ENCODE measurements at regions not wholly inside any gene's neighbourhood (a gene's known extent, or its start where the extent isn't known, plus 50 kb on each side); places are given as distances from the start of the nearest gene placed in this dataset.

GRCh38 chr5:175290379-175290778 lies 153.6 kb downstream of the DRD1 start:
- DNase-seq, result no peak
- Histone ChIP-seq H3K4me3 (ENCODE audit: low read length) (no peak overlapping the region), H3K36me3 (ENCODE audit: control insufficient read depth, insufficient read depth, low read length) (no peaks in the 10 kb centered on the region), H3K27me3 (ENCODE audit: control insufficient read depth, insufficient read depth, low read length) (no peaks in the 10 kb centered on the region), H3K27ac (ENCODE audit: low read length) (no peak overlapping the region), H3K4me1 (ENCODE audit: control insufficient read depth, insufficient read depth, low read length) (no peaks in the 10 kb centered on the region), H3K9me3 (replicated peaks; ENCODE audit: control insufficient read depth, low read depth, low read length) (no peaks in the 10 kb centered on the region)
- 40% methylated on average over 1 of the region's 4 CpGs for WGBS (ENCODE audit: insufficient coverage)

DNA sequence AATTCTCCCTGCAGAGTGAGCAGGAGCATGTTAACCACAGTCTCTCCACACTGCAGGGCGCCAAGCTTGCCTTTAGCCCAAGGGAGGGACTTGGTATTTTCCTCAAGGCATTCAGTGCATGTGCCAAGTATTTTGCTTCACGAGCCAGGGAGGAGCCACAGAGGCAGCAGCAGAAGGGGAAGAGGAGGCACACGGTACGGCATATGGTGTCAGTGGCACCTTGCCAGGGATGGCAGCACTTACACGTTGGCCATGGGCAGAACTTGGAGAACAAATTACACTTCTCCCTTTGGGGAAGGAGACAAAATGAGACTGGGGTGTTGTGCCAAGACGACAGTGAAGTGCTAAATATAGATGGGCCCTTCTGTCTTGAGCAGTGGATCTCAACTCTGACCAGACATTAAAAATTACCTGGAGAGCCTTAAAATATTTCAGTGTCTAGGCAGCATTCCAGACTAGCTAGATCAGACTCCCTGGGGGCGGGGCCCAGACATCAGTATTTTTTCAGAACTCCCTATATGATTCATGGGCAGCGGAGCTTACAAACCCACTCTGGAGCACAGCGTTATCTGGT lies 155.8 kb downstream of the DRD1 start:
- H3K4me1 ChIP-seq (ENCODE audit: control insufficient read depth, insufficient read depth, low read length), result no peaks in the 10 kb centered on the region
- no peaks in the 10 kb centered on the region for H3K9me3 ChIP-seq (replicated peaks; ENCODE audit: control insufficient read depth, low read depth, low read length)
- H3K36me3 ChIP-seq (ENCODE audit: control insufficient read depth, insufficient read depth, low read length), result no peaks in the 10 kb centered on the region
- WGBS (ENCODE audit: insufficient coverage), result 55% methylated on average over 5 of the region's 9 CpGs
- DNase-seq, result peak; percentile 20
- no peaks in the 10 kb centered on the region for H3K27me3 ChIP-seq (ENCODE audit: control insufficient read depth, insufficient read depth, low read length)
- no peak overlapping the region for H3K4me3 ChIP-seq (ENCODE audit: low read length)
- no peak overlapping the region for H3K27ac ChIP-seq (ENCODE audit: low read length)

DNA sequence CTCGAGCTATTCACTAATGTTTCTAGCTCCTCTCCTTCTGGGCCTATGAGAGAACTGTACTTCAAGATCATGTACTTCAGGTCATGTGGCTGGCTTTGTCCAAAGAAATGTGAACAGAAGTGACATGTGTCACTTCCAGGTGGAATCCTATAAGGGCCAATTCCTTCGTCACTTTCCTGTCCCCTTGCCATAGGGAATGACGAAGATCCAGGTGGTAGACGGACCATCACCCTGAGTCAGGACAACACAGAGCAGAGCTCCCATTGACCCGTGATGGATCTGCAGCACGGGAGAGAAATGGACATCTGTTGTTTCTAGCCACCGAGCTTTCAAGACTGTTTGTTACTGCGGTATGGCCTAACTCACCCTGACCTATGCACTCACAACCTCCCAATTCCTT lies 157.0 kb downstream of the DRD1 start:
- no peak overlapping the region for H3K4me3 ChIP-seq (ENCODE audit: low read length)
- no peaks in the 10 kb centered on the region for H3K4me1 ChIP-seq (ENCODE audit: control insufficient read depth, insufficient read depth, low read length)
- no peaks in the 10 kb centered on the region for H3K36me3 ChIP-seq (ENCODE audit: control insufficient read depth, insufficient read depth, low read length)
- 94% methylated on average over 7 of the region's 8 CpGs for WGBS (ENCODE audit: insufficient coverage)
- no peaks in the 10 kb centered on the region for H3K27me3 ChIP-seq (ENCODE audit: control insufficient read depth, insufficient read depth, low read length)
- no peak for DNase-seq
- no peaks in the 10 kb centered on the region for H3K9me3 ChIP-seq (replicated peaks; ENCODE audit: control insufficient read depth, low read depth, low read length)
- H3K27ac ChIP-seq (ENCODE audit: low read length), result no peak overlapping the region

DNA sequence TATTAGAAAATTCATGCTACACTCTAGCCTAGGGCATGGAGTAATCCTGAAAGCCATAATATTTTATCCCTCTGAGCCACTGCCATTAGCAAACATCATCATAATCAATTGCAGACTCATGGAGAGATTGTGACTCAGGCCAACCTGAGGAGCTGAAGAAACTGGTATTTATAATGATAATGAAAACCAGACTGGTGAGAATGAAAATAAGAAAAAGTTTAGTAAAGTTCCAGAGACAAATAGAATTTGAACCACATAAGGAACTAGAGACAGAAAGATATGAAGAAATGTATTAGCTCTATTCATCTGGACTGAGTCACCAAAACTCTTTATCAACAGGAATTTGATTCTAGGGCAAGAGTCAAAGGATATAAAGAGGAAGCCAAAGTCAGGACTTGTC lies 158.7 kb downstream of the DRD1 start:
- DNase-seq, result no peak
- Histone ChIP-seq H3K4me1 (ENCODE audit: control insufficient read depth, insufficient read depth, low read length) (no peaks in the 10 kb centered on the region), H3K4me3 (ENCODE audit: low read length) (no peak overlapping the region), H3K9me3 (replicated peaks; ENCODE audit: control insufficient read depth, low read depth, low read length) (no peaks in the 10 kb centered on the region), H3K36me3 (ENCODE audit: control insufficient read depth, insufficient read depth, low read length) (no peaks in the 10 kb centered on the region), H3K27me3 (ENCODE audit: control insufficient read depth, insufficient read depth, low read length) (no peaks in the 10 kb centered on the region), H3K27ac (ENCODE audit: low read length) (no peak overlapping the region)

- H3K4me3 ChIP-seq (ENCODE audit: low read length), result no peak overlapping the region
- H3K4me1 ChIP-seq (ENCODE audit: control insufficient read depth, insufficient read depth, low read length), result no peaks in the 10 kb centered on the region
- WGBS (ENCODE audit: insufficient coverage), result 63% methylated on average over 1 of the region's 2 CpGs
- no peak overlapping the region for H3K27ac ChIP-seq (ENCODE audit: low read length)
- H3K9me3 ChIP-seq (replicated peaks; ENCODE audit: control insufficient read depth, low read depth, low read length), result no peaks in the 10 kb centered on the region
- H3K27me3 ChIP-seq (ENCODE audit: control insufficient read depth, insufficient read depth, low read length), result no peaks in the 10 kb centered on the region
- no peaks in the 10 kb centered on the region for H3K36me3 ChIP-seq (ENCODE audit: control insufficient read depth, insufficient read depth, low read length)
- no peak for DNase-seq
Observed at GRCh38 chr5:175284806-175285205, 159.2 kb downstream of the DRD1 start.

GRCh38 chr5:175282611-175283225 lies 161.3 kb downstream of the DRD1 start:
- WGBS (ENCODE audit: insufficient coverage), result no CpG with 5 or more reads among the region's 1 CpG
- no peaks in the 10 kb centered on the region for H3K9me3 ChIP-seq (replicated peaks; ENCODE audit: control insufficient read depth, low read depth, low read length)
- no peaks in the 10 kb centered on the region for H3K27me3 ChIP-seq (ENCODE audit: control insufficient read depth, insufficient read depth, low read length)

DNA sequence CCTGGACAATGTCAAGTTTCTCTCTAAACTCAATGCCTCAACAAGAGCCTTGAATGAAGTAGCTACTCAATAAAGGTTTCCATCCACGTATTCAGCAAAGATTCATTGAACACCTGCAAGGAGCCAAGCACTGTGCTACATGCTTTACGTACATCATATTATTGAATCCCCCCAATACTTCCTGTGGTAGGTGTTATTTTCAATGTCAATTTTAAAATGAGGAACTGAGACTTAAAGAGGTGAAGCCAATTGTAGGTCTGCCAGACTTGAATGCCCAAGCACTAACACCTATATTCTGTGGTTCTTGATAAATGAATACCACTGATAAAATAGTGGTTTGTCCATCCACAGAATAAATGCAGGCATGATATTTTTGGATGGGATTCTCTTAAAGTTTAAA lies 162.3 kb downstream of the DRD1 start:
- no CpG with 5 or more reads among the region's 2 CpGs for WGBS (ENCODE audit: insufficient coverage)
- no peak overlapping the region for H3K27ac ChIP-seq (ENCODE audit: low read length)
- DNase-seq, result no peak
- H3K27me3 ChIP-seq (ENCODE audit: control insufficient read depth, insufficient read depth, low read length), result no peaks in the 10 kb centered on the region
- no peaks in the 10 kb centered on the region for H3K4me1 ChIP-seq (ENCODE audit: control insufficient read depth, insufficient read depth, low read length)
- H3K36me3 ChIP-seq (ENCODE audit: control insufficient read depth, insufficient read depth, low read length), result no peaks in the 10 kb centered on the region
- H3K9me3 ChIP-seq (replicated peaks; ENCODE audit: control insufficient read depth, low read depth, low read length), result no peaks in the 10 kb centered on the region
- H3K4me3 ChIP-seq (ENCODE audit: low read length), result no peak overlapping the region

More at GRCh38 chr5:175282611-175283225, 161.3 kb downstream of the DRD1 start:
- no peak for DNase-seq
- H3K4me3 ChIP-seq (ENCODE audit: low read length), result no peak overlapping the region
- H3K36me3 ChIP-seq (ENCODE audit: control insufficient read depth, insufficient read depth, low read length), result no peaks in the 10 kb centered on the region
- no peak overlapping the region for H3K27ac ChIP-seq (ENCODE audit: low read length)
- no peaks in the 10 kb centered on the region for H3K4me1 ChIP-seq (ENCODE audit: control insufficient read depth, insufficient read depth, low read length)

- H3K27ac ChIP-seq (ENCODE audit: low read length), result no peak overlapping the region
- no peaks in the 10 kb centered on the region for H3K4me1 ChIP-seq (ENCODE audit: control insufficient read depth, insufficient read depth, low read length)
- no CpG with 5 or more reads among the region's 4 CpGs for WGBS (ENCODE audit: insufficient coverage)
- no peaks in the 10 kb centered on the region for H3K36me3 ChIP-seq (ENCODE audit: control insufficient read depth, insufficient read depth, low read length)
- no peak overlapping the region for H3K4me3 ChIP-seq (ENCODE audit: low read length)
- no peaks in the 10 kb centered on the region for H3K9me3 ChIP-seq (replicated peaks; ENCODE audit: control insufficient read depth, low read depth, low read length)
- H3K27me3 ChIP-seq (ENCODE audit: control insufficient read depth, insufficient read depth, low read length), result no peaks in the 10 kb centered on the region
- DNase-seq, result no peak
Observed at GRCh38 chr5:175281257-175281656, 162.7 kb downstream of the DRD1 start.

DNA sequence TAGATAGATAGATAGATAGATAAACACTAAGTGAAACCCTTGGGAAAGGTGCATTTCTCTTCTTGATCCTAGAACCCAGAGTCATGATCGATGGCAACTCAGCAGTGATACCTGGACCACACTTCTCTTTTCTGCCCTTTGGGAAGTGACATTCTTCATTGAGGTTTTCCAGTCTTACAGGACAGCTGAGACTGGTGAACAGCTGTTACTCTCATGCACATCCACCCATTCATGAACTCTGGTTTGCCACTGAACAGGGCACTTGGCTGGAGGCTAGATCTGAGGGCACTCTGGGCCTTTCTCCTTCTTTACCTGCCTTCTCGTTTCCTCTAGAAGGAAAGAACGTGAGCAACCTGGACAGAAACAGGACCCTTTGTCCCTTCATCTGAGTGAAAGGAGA lies 164.5 kb downstream of the DRD1 start:
- no peak overlapping the region for H3K27ac ChIP-seq (ENCODE audit: low read length)
- WGBS (ENCODE audit: insufficient coverage), result 84% methylated on average over 2 of the region's 3 CpGs
- no peak for DNase-seq
- no peak overlapping the region for H3K4me3 ChIP-seq (ENCODE audit: low read length)
- no peaks in the 10 kb centered on the region for H3K27me3 ChIP-seq (ENCODE audit: control insufficient read depth, insufficient read depth, low read length)
- no peaks in the 10 kb centered on the region for H3K4me1 ChIP-seq (ENCODE audit: control insufficient read depth, insufficient read depth, low read length)
- no peaks in the 10 kb centered on the region for H3K9me3 ChIP-seq (replicated peaks; ENCODE audit: control insufficient read depth, low read depth, low read length)
- no peaks in the 10 kb centered on the region for H3K36me3 ChIP-seq (ENCODE audit: control insufficient read depth, insufficient read depth, low read length)

DNA sequence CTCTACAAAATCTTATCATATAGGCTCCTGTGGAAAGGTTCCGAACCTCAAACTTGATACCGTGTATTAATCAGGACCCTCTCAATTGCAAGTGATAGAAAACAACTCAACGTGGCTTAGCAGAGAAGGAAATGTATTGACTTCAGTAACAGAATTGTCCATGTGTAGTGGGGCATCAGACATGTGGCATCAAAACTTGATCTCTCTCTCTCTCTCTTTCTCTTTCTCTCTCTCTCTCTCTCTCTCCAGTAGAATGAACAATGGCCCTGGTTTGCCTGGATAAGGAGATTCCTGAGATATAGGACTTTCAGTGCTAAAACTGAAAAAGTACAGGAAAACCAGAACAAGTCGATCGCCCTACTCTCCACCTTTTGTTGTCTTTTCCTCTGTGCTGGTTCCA lies 168.2 kb downstream of the DRD1 start:
- 75% methylated on average over 2 of the region's 5 CpGs for WGBS (ENCODE audit: insufficient coverage)
- Histone ChIP-seq H3K4me1 (ENCODE audit: control insufficient read depth, insufficient read depth, low read length) (no peaks in the 10 kb centered on the region), H3K36me3 (ENCODE audit: control insufficient read depth, insufficient read depth, low read length) (no peaks in the 10 kb centered on the region), H3K27ac (ENCODE audit: low read length) (no peak overlapping the region), H3K4me3 (ENCODE audit: low read length) (no peak overlapping the region), H3K27me3 (ENCODE audit: control insufficient read depth, insufficient read depth, low read length) (no peaks in the 10 kb centered on the region), H3K9me3 (replicated peaks; ENCODE audit: control insufficient read depth, low read depth, low read length) (no peaks in the 10 kb centered on the region)
- no peak for DNase-seq

- Histone ChIP-seq H3K27me3 (ENCODE audit: control insufficient read depth, insufficient read depth, low read length) (no peaks in the 10 kb centered on the region), H3K27ac (ENCODE audit: low read length) (no peak overlapping the region), H3K4me1 (ENCODE audit: control insufficient read depth, insufficient read depth, low read length) (no peaks in the 10 kb centered on the region), H3K9me3 (replicated peaks; ENCODE audit: control insufficient read depth, low read depth, low read length) (no peaks in the 10 kb centered on the region), H3K36me3 (ENCODE audit: control insufficient read depth, insufficient read depth, low read length) (no peaks in the 10 kb centered on the region), H3K4me3 (ENCODE audit: low read length) (no peak overlapping the region)
- no peak for DNase-seq
- no CpG with 5 or more reads among the region's 4 CpGs for WGBS (ENCODE audit: insufficient coverage)
Observed at GRCh38 chr5:175275097-175275496, 168.9 kb downstream of the DRD1 start.

Measured in muscle of leg (tissue), 3 donors.